H1 (cell line): ENCODE measurements at regions not wholly inside any gene's neighbourhood (a gene's known extent, or its start where the extent isn't known, plus 50 kb on each side); places are given as distances from the start of the nearest gene placed in this dataset.

Source experiments
- CTCF ChIA-PET: fragments of 300-600 bp; sonication (Branson Sonifier 250); formaldehyde crosslinking; loops from one replicate; lab custom pipeline; 2021; ENCODE audit not compliant: partially characterized antibody; lab: Charles Lee
- POLR2A ChIA-PET: fragments of 300-600 bp; sonication (Branson Sonifier 250); formaldehyde crosslinking; loops from one replicate; lab custom pipeline; 2021; ENCODE audit warnings: inconsistent platforms; ENCODE audit not compliant: partially characterized antibody; lab: Charles Lee
- DNase-seq, 2 experiments: peaks; one replicate each; pipeline versions ENCODE4 v3.0.0 to v3.0.0-alpha.2; 2010 to 2022; ENCODE audit warnings: low spot score in 2 of 2, low read depth in 1 of 2, mixed read lengths in 1 of 2
- FAIRE-seq: peaks from 2 replicates; lab custom pipeline; 2011; peaks lifted over from hg19 to GRCh38; lab: Jason Lieb, UNC
- H2AFZ ChIP-seq: 2 replicates; pipeline ENCODE4 v1.8.1; 2012; ENCODE audit warnings: low read length, inconsistent platforms
- H2AK5ac ChIP-seq: 2 replicates; pipeline ENCODE4 v1.6.1; 2013; ENCODE audit warnings: low read depth, low read length
- H2BK120ac ChIP-seq: replicated peaks from 2 replicates; pipeline ENCODE3; 2013; ENCODE audit warnings: low read depth, low read length, inconsistent platforms
- H2BK12ac ChIP-seq: 2 replicates; pipeline ENCODE4 v1.6.1; 2013; ENCODE audit warnings: low read depth, low read length
- H2BK15ac ChIP-seq: 2 replicates; pipeline ENCODE4 v1.6.1; 2013; ENCODE audit warnings: low read length
- H2BK20ac ChIP-seq: 2 replicates; pipeline ENCODE4 v1.6.1; 2013; ENCODE audit warnings: low read length
- H2BK5ac ChIP-seq: 2 replicates; pipeline ENCODE4 v1.6.1; 2013; ENCODE audit warnings: low read depth, low read length
- H3K14ac ChIP-seq: 2 replicates; pipeline ENCODE4 v1.6.1; 2013; ENCODE audit warnings: inconsistent platforms; ENCODE audit not compliant: insufficient read length
- H3K18ac ChIP-seq: 2 replicates; pipeline ENCODE4 v1.6.1; 2013; ENCODE audit warnings: low read length; ENCODE audit errors: extremely low read depth
- H3K23ac ChIP-seq: 2 replicates; pipeline ENCODE4 v1.6.1; 2013; ENCODE audit warnings: inconsistent platforms; ENCODE audit not compliant: insufficient read length
- H3K23me2 ChIP-seq: 2 replicates; pipeline ENCODE4 v1.6.1; 2013; ENCODE audit warnings: low read depth, low read length
- H3K27ac ChIP-seq: 2 replicates; pipeline ENCODE4 v1.6.1; 2011; ENCODE audit warnings: low read depth, low read length, inconsistent platforms
- H3K27me3 ChIP-seq, 4 experiments: replicated peaks in 1 of 4; 1 replicate in 1 of 4; 2 replicates in 3 of 4; pipeline versions ENCODE4 v1.6.1 to v1.8.1; 2011 to 2013; ENCODE audit warnings: low read length in 3 of 4, mild to moderate bottlenecking in 3 of 4, inconsistent platforms in 2 of 4, mixed read lengths in 2 of 4, moderate library complexity in 1 of 4; ENCODE audit not compliant: control insufficient read depth in 3 of 4, insufficient read depth in 3 of 4; ENCODE audit errors: extremely low read depth in 1 of 4
- H3K36me3 ChIP-seq, 4 experiments: 2 replicates each; pipeline versions ENCODE4 v1.6.1 to v1.8.1; 2011 to 2013; ENCODE audit warnings: mild to moderate bottlenecking in 4 of 4, low read length in 3 of 4, moderate library complexity in 2 of 4, control low read depth in 1 of 4, inconsistent platforms in 1 of 4; ENCODE audit not compliant: insufficient read depth in 4 of 4, control insufficient read depth in 2 of 4
- H3K4ac ChIP-seq: replicated peaks from 2 replicates; pipeline ENCODE3; 2013; ENCODE audit warnings: low read length, low read depth, mixed read lengths, inconsistent platforms; ENCODE audit not compliant: insufficient read length
- H3K4me1 ChIP-seq, 4 experiments: replicated peaks in 1 of 4; 1 replicate in 1 of 4; 2 replicates in 3 of 4; pipeline versions ENCODE4 v1.6.1 to v1.8.1; 2011 to 2013; ENCODE audit warnings: low read length in 3 of 4, inconsistent platforms in 2 of 4, mixed read lengths in 1 of 4; ENCODE audit not compliant: insufficient read depth in 4 of 4, control insufficient read depth in 3 of 4
- H3K4me2 ChIP-seq, 2 experiments: 2 replicates each; pipeline versions ENCODE4 v1.6.1 to v1.8.1; 2011 to 2013; ENCODE audit warnings: low read depth in 2 of 2, low read length in 2 of 2, control low read depth in 1 of 2, inconsistent platforms in 1 of 2, mild to moderate bottlenecking in 1 of 2; ENCODE audit not compliant: insufficient read depth in 1 of 2
- H3K4me3 ChIP-seq, 4 experiments: fragments of 200-600, 300-600 bp in 1 of 4; sonication (generic), shearing (Covaris generic), sonication (Bioruptor Twin) in 1 of 4; 2 replicates each; pipeline versions ENCODE4 v1.5.1 to v1.8.1; 2011 to 2016; ENCODE audit warnings: low read length in 4 of 4, low read depth in 3 of 4, control low read depth in 2 of 4, inconsistent platforms in 2 of 4, mild to moderate bottlenecking in 2 of 4, mixed read lengths in 1 of 4, moderate library complexity in 1 of 4; ENCODE audit not compliant: insufficient read depth in 2 of 4; ENCODE audit errors: extremely low read depth in 1 of 4
- H3K56ac ChIP-seq: replicated peaks from 2 replicates; pipeline ENCODE3; 2013; ENCODE audit warnings: low read depth, mild to moderate bottlenecking, mixed read lengths, low read length, inconsistent platforms; ENCODE audit not compliant: insufficient read length
- H3K79me1 ChIP-seq: 2 replicates; pipeline ENCODE4 v1.6.1; 2013; ENCODE audit warnings: low read depth, low read length, control low read depth
- H3K79me2 ChIP-seq, 2 experiments: 2 replicates each; pipeline versions ENCODE4 v1.6.1 to v1.8.1; 2012 to 2013; ENCODE audit warnings: low read length in 2 of 2, mild to moderate bottlenecking in 2 of 2, inconsistent platforms in 1 of 2; ENCODE audit not compliant: insufficient read depth in 2 of 2, control insufficient read depth in 1 of 2
- H3K9ac ChIP-seq, 4 experiments: replicated peaks in 1 of 4; 1 replicate in 1 of 4; 2 replicates in 3 of 4; pipeline versions ENCODE4 v1.6.1 to v1.8.1; 2011 to 2013; ENCODE audit warnings: low read depth in 3 of 4, low read length in 3 of 4, control low read depth in 2 of 4, mild to moderate bottlenecking in 2 of 4, moderate library complexity in 2 of 4, inconsistent platforms in 1 of 4; ENCODE audit errors: extremely low read depth in 1 of 4
- H3K9me3 ChIP-seq, 2 experiments: 2 replicates each; pipeline versions ENCODE4 v1.6.1 to v1.8.1; 2012 to 2013; ENCODE audit warnings: mild to moderate bottlenecking in 2 of 2, moderate library complexity in 2 of 2, control low read depth in 1 of 2, inconsistent platforms in 1 of 2, low read depth in 1 of 2, low read length in 1 of 2, mixed read lengths in 1 of 2; ENCODE audit not compliant: insufficient read depth in 2 of 2
- H4K20me1 ChIP-seq, 2 experiments: replicated peaks in 1 of 2; 2 replicates each; pipeline versions ENCODE3 to v1.8.1; 2011 to 2013; ENCODE audit warnings: inconsistent platforms in 2 of 2, low read length in 2 of 2, mild to moderate bottlenecking in 1 of 2; ENCODE audit not compliant: insufficient read depth in 2 of 2, control insufficient read depth in 1 of 2
- H4K5ac ChIP-seq: 2 replicates; pipeline ENCODE4 v1.6.1; 2013; ENCODE audit warnings: low read length, low read depth, mixed read lengths, inconsistent platforms; ENCODE audit not compliant: insufficient read length
- H4K8ac ChIP-seq: 2 replicates; pipeline ENCODE4 v1.8.0; 2013; ENCODE audit warnings: mild to moderate bottlenecking, moderate library complexity, low read length, inconsistent platforms; ENCODE audit not compliant: insufficient read depth; ENCODE audit errors: extremely low read depth
- H4K91ac ChIP-seq: replicated peaks from 2 replicates; pipeline ENCODE3; 2013; ENCODE audit warnings: low read length, mixed read lengths, inconsistent platforms; ENCODE audit not compliant: insufficient read length
- JUND ChIP-seq: IDR thresholded peaks from 2 replicates; pipeline ENCODE4 v1.6.1; 2011; ENCODE audit warnings: mild to moderate bottlenecking, improper control_type of control experiment, low read length
- KDM5A ChIP-seq: fragments of 200-600 bp; IDR thresholded peaks from 2 replicates; pipeline ENCODE4 v1.7.1; 2012; ENCODE audit warnings: mild to moderate bottlenecking, low read length, inconsistent platforms, mixed read lengths
- WGBS, 2 experiments: shearing (Covaris generic) in 1 of 2; methylation state at CpG; one replicate each; pipeline versions ENCODE4 v1.1.6 to v1.1.7; 2013 to 2015; ENCODE audit warnings: low lambda C conversion rate in 2 of 2, mixed read lengths in 2 of 2, inconsistent platforms in 1 of 2, low coverage in 1 of 2, missing lambda C conversion rate in 1 of 2; ENCODE audit not compliant: insufficient replicate concordance in 2 of 2, insufficient coverage in 1 of 2, insufficient read length in 1 of 2; ENCODE audit errors: extremely low coverage in 1 of 2, missing lambda C conversion rate in 1 of 2; 5-methylcytosine and 5-hydroxymethylcytosine counted together

DNA sequence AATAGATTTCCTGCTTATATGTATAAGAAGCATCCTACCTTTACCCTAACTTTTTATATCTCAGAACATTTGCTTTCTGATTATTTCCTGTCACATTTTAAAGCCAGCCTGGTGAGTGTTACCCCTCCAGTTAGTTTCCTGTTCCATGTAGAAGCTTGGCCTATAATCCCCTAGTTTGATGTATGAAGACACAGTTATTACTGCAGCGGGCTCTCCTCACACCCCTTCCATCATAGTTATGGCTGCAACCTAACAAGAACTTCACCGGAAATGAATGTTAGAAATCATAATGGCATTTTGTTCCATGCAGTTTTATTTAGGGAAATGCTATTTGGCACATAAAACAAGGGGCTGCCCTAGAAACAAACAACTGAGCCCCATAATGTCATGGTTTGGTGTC lies 400.2 kb upstream of the SETBP1 start:
- Histone ChIP-seq H3K4me2 (no peak overlapping the region), H4K20me1 (no peaks in the 10 kb centered on the region), H2BK15ac (no peak overlapping the region), H3K4me1 (no peaks in the 10 kb centered on the region), H2BK5ac (no peak overlapping the region), H3K79me2 (no peaks in the 10 kb centered on the region), H3K23me2 (no peaks in the 10 kb centered on the region), H3K23ac (no peak overlapping the region), H2BK12ac (no peak overlapping the region), H3K56ac (no peak overlapping the region), H3K27ac (no peak overlapping the region), H2AFZ (no peak overlapping the region), H3K18ac (no peak overlapping the region), H2AK5ac (no peak overlapping the region), H3K4ac (no peak overlapping the region), H3K4me3 (no peak overlapping the region), H3K36me3 (no peaks in the 10 kb centered on the region), H3K9ac (no peak overlapping the region), H4K5ac (no peak overlapping the region), H4K91ac (no peak overlapping the region), H3K14ac (no peak overlapping the region), H3K9me3 (no peaks in the 10 kb centered on the region), H4K8ac (no peak overlapping the region), H3K79me1 (no peaks in the 10 kb centered on the region), H3K27me3 (peaks cover 0 to 1% (median 0%) of the 10 kb centered on the region in 4 experiments; a peak in 1 of 7 replicates), H2BK20ac (no peak overlapping the region), H2BK120ac (no peak overlapping the region)
- ChIA-PET POLR2A (no interaction called here), CTCF (no interaction called here)
- WGBS, 2 experiments = 88% methylated on average over 2 of the region's 2 CpGs; no CpG with 5 or more reads in 1 of the 2 experiments
- FAIRE-seq (no peak), DNase-seq (no peak)
- TF ChIP-seq KDM5A = no peak
- TF ChIP-seq JUND = no peak
